ENCODE measurements at regions not wholly inside any gene's neighbourhood (a gene's known extent, or its start where the extent isn't known, plus 50 kb on each side); places are given as distances from the start of the nearest gene placed in this dataset.

DNA sequence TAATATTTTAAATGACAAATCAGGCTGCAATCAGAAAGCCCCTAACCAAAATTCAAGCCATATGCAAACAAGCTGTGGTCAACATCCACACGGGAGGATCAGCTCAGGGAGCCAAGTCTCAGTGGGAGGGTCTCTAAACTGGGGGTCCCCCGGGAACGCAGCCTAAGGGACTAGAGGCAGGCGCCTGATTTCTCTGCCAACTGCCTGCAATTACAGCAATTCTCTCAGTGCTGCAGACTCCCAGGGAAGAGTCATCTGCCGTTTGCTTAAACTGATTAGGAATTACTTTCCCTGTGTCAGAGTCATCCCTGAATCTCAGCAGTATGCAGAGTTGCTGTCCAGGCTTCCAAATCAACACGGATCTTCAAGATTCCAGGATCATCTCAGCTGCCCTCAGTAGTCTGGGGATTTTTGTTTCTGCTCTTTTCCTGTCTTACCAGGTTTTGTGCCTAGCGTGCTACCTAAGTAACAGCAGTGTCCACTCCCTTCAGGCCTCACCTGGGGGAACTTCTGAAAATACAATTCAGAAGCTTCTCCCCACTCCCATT lies 247.8 kb downstream of the RRAGC start:
- Histone ChIP-seq H3K4me1 (ENCODE audit: insufficient read depth) (peaks cover 10% of the 10 kb centered on the region), H3K27ac (ENCODE audit: low read depth) (no peak overlapping the region), H4K20me1 (replicated peaks; ENCODE audit: insufficient read depth) (no peaks in the 10 kb centered on the region), H3K4me3 (no peak overlapping the region), H3K4me2 (no peak overlapping the region), H3K27me3 (ENCODE audit: insufficient read depth) (peaks cover 24% of the 10 kb centered on the region), H3K79me2 (replicated peaks; ENCODE audit: insufficient read depth) (no peaks in the 10 kb centered on the region), H3K9me2 (ENCODE audit: insufficient read depth) (0 out of 2 replicates have a peak, but pooled peaks cover 3% of the 10 kb centered on the region), H2AFZ (no peak overlapping the region), H3F3A (replicated peaks; ENCODE audit: low read depth) (no peaks in the 10 kb centered on the region), H3K36me3 (ENCODE audit: insufficient read depth) (no peaks in the 10 kb centered on the region)
- Mint-ChIP-seq H3K9me3 (peaks cover 10% of the 10 kb centered on the region; the same call in 2 of the 3 replicates), H3K4me3 (no peak overlapping the region), H3K36me3 (ENCODE audit: low read depth) (peaks cover 4% of the 10 kb centered on the region; the same call in 2 of the 3 replicates), H3K27me3 (ENCODE audit: insufficient read depth, low read depth, poor library complexity) (peaks cover 17% of the 10 kb centered on the region), H3K4me1 (peaks cover 10% of the 10 kb centered on the region), H3K27ac (no peak overlapping the region)
- ATAC-seq (no peak), DNase-seq (ENCODE audit: low spot score) (no peak)
- TF ChIP-seq NANOG (IDR thresholded peaks at IDR 0.05; ENCODE audit: borderline replicate concordance) = no peak
- no peak for TF ChIP-seq JUNB (IDR thresholded peaks at IDR 0.05; ENCODE audit: unreplicated experiment)
- TF ChIP-seq, protein P1, sequence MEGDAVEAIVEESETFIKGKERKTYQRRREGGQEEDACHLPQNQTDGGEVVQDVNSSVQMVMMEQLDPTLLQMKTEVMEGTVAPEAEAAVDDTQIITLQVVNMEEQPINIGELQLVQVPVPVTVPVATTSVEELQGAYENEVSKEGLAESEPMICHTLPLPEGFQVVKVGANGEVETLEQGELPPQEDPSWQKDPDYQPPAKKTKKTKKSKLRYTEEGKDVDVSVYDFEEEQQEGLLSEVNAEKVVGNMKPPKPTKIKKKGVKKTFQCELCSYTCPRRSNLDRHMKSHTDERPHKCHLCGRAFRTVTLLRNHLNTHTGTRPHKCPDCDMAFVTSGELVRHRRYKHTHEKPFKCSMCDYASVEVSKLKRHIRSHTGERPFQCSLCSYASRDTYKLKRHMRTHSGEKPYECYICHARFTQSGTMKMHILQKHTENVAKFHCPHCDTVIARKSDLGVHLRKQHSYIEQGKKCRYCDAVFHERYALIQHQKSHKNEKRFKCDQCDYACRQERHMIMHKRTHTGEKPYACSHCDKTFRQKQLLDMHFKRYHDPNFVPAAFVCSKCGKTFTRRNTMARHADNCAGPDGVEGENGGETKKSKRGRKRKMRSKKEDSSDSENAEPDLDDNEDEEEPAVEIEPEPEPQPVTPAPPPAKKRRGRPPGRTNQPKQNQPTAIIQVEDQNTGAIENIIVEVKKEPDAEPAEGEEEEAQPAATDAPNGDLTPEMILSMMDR (conservative IDR thresholded peaks at IDR 0.05; ENCODE audit: low read depth in 2 of 2) = no peak
- TF ChIP-seq, protein P2, sequence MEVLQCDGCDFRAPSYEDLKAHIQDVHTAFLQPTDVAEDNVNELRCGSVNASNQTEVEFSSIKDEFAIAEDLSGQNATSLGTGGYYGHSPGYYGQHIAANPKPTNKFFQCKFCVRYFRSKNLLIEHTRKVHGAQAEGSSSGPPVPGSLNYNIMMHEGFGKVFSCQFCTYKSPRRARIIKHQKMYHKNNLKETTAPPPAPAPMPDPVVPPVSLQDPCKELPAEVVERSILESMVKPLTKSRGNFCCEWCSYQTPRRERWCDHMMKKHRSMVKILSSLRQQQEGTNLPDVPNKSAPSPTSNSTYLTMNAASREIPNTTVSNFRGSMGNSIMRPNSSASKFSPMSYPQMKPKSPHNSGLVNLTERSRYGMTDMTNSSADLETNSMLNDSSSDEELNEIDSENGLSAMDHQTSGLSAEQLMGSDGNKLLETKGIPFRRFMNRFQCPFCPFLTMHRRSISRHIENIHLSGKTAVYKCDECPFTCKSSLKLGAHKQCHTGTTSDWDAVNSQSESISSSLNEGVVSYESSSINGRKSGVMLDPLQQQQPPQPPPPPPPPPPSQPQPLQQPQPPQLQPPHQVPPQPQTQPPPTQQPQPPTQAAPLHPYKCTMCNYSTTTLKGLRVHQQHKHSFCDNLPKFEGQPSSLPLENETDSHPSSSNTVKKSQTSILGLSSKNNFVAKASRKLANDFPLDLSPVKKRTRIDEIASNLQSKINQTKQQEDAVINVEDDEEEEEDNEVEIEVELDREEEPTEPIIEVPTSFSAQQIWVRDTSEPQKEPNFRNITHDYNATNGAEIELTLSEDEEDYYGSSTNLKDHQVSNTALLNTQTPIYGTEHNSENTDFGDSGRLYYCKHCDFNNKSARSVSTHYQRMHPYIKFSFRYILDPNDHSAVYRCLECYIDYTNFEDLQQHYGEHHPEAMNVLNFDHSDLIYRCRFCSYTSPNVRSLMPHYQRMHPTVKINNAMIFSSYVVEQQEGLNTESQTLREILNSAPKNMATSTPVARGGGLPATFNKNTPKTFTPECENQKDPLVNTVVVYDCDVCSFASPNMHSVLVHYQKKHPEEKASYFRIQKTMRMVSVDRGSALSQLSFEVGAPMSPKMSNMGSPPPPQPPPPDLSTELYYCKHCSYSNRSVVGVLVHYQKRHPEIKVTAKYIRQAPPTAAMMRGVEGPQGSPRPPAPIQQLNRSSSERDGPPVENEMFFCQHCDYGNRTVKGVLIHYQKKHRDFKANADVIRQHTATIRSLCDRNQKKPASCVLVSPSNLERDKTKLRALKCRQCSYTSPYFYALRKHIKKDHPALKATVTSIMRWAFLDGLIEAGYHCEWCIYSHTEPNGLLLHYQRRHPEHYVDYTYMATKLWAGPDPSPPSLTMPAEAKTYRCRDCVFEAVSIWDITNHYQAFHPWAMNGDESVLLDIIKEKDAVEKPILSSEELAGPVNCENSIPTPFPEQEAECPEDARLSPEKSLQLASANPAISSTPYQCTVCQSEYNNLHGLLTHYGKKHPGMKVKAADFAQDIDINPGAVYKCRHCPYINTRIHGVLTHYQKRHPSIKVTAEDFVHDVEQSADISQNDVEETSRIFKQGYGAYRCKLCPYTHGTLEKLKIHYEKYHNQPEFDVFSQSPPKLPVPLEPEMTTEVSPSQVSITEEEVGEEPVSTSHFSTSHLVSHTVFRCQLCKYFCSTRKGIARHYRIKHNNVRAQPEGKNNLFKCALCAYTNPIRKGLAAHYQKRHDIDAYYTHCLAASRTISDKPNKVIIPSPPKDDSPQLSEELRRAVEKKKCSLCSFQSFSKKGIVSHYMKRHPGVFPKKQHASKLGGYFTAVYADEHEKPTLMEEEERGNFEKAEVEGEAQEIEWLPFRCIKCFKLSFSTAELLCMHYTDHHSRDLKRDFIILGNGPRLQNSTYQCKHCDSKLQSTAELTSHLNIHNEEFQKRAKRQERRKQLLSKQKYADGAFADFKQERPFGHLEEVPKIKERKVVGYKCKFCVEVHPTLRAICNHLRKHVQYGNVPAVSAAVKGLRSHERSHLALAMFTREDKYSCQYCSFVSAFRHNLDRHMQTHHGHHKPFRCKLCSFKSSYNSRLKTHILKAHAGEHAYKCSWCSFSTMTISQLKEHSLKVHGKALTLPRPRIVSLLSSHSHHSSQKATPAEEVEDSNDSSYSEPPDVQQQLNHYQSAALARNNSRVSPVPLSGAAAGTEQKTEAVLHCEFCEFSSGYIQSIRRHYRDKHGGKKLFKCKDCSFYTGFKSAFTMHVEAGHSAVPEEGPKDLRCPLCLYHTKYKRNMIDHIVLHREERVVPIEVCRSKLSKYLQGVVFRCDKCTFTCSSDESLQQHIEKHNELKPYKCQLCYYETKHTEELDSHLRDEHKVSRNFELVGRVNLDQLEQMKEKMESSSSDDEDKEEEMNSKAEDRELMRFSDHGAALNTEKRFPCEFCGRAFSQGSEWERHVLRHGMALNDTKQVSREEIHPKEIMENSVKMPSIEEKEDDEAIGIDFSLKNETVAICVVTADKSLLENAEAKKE (CRISPR knock-in tag; IDR thresholded peaks at IDR 0.05) = no peak
- TF ChIP-seq CREB1 (CRISPR knock-in tag; IDR thresholded peaks at IDR 0.05; ENCODE audit: low read depth) = no peak
- TF ChIP-seq EZH2 (IDR thresholded peaks at IDR 0.05; ENCODE audit: low read depth, unreplicated experiment) = no peak
- TF ChIP-seq ZNF114 (CRISPR knock-in tag; IDR thresholded peaks at IDR 0.05) = no peak
- no peak for TF ChIP-seq POLR2AphosphoS5 (IDR thresholded peaks at IDR 0.05; ENCODE audit: low read depth)
- TF ChIP-seq EZH2phosphoT487 (IDR thresholded peaks at IDR 0.05; ENCODE audit: unreplicated experiment) = no peak
- TF ChIP-seq ZNF331 (CRISPR knock-in tag; IDR thresholded peaks at IDR 0.05; ENCODE audit: low read depth) = no peak

Measured in GM23338 (cell line).